Tibial artery (tissue), 4 donors: ENCODE measurements at regions not wholly inside any gene's neighbourhood (a gene's known extent, or its start where the extent isn't known, plus 50 kb on each side); places are given as distances from the start of the nearest gene placed in this dataset.
A peak's percentile ranks its signal among the peaks of the same experiment; 100 is the strongest.

Source experiments
- DNase-seq, 2 donors: peaks; one replicate each; pipeline ENCODE4 v3.0.0-alpha.2; 2019
- H3K27ac ChIP-seq, 2 donors: fragments of 200-600 bp; sonication (generic) in 1 of 2; 1 replicate in 1 of 2; 2 replicates in 1 of 2; pipeline ENCODE4 v1.5.1; 2018 to 2019; ENCODE audit warnings: mild to moderate bottlenecking in 1 of 2
- H3K27me3 ChIP-seq, 2 donors: fragments of 200-600 bp; sonication (generic) in 1 of 2; one replicate each; pipeline versions ENCODE4 v1.5.1 to v1.6.0; 2016 to 2019
- H3K36me3 ChIP-seq, 3 donors: fragments of 200-600 bp; sonication (generic) in 2 of 3; one replicate each; pipeline ENCODE4 v1.5.1; 2016 to 2019; ENCODE audit warnings: mild to moderate bottlenecking in 2 of 3
- H3K4me1 ChIP-seq, 4 donors: fragments of 200-600 bp; sonication (generic) in 2 of 4; 1 replicate in 3 of 4; 2 replicates in 1 of 4; pipeline ENCODE4 v1.5.1; 2016 to 2019
- H3K4me3 ChIP-seq, 2 donors: fragments of 200-600 bp; sonication (generic) in 1 of 2; 1 replicate in 1 of 2; 2 replicates in 1 of 2; pipeline ENCODE4 v1.5.1; 2018 to 2019; ENCODE audit warnings: mild to moderate bottlenecking in 2 of 2
- H3K9me3 ChIP-seq, 3 donors: fragments of 200-600 bp; sonication (generic) in 1 of 3; one replicate each; pipeline ENCODE4 v1.5.1; 2016 to 2019
- intact Hi-C: fragments of 100-400 bp; cut with DNase I; formaldehyde crosslinking; loops from one replicate; pipeline ENCODE4 v1.15.0; 2023; ENCODE audit warnings: low total_unique reads
- TF ChIP-seq, protein P1 (sequence below), 2 experiments: fragments of 200-600 bp in 1 of 2; fragments of 450-650 bp in 1 of 2; IDR thresholded peaks; one replicate each; pipeline ENCODE4 v1.5.1; 2017 to 2019; ENCODE audit warnings: antibody characterized with exemption in 2 of 2, mild to moderate bottlenecking in 1 of 2, moderate library complexity in 1 of 2

DNA sequence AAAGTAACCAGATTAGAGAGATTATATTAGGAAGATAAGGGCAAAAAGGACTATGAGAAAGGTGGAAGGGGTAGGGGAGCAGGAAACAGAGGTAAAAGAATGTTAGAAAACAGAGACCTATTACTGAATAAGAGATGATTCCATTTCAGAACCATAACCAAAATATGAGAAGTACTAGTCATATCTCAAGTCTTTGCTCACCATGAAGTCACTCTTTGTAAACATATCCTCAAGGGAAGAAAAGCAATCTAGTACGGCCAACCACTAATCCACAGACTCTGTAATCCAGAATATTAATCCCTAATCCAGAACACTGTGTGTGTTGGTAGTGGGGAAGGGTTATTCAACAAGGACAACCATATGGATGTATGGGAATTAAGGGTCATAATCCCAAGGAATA, 92.0 kb downstream of the CDCA7 start:
- Histone ChIP-seq H3K27ac (no peak overlapping the region), H3K9me3 (no peaks in the 10 kb centered on the region), H3K36me3 (no peaks in the 10 kb centered on the region), H3K27me3 (no peaks in the 10 kb centered on the region), H3K4me1 (peaks cover 0 to 6% (median 0%) of the 10 kb centered on the region in 4 donors), H3K4me3 (no peak overlapping the region)
- TF ChIP-seq, protein P1, sequence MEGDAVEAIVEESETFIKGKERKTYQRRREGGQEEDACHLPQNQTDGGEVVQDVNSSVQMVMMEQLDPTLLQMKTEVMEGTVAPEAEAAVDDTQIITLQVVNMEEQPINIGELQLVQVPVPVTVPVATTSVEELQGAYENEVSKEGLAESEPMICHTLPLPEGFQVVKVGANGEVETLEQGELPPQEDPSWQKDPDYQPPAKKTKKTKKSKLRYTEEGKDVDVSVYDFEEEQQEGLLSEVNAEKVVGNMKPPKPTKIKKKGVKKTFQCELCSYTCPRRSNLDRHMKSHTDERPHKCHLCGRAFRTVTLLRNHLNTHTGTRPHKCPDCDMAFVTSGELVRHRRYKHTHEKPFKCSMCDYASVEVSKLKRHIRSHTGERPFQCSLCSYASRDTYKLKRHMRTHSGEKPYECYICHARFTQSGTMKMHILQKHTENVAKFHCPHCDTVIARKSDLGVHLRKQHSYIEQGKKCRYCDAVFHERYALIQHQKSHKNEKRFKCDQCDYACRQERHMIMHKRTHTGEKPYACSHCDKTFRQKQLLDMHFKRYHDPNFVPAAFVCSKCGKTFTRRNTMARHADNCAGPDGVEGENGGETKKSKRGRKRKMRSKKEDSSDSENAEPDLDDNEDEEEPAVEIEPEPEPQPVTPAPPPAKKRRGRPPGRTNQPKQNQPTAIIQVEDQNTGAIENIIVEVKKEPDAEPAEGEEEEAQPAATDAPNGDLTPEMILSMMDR (IDR thresholded peaks at IDR 0.05) = no peak
- intact Hi-C loops = loop anchor here (1.0 kb wide), 1 partner anchor 43 kb away; no protein-coding TSS in a partner anchor
- DNase-seq = no peak

DNA sequence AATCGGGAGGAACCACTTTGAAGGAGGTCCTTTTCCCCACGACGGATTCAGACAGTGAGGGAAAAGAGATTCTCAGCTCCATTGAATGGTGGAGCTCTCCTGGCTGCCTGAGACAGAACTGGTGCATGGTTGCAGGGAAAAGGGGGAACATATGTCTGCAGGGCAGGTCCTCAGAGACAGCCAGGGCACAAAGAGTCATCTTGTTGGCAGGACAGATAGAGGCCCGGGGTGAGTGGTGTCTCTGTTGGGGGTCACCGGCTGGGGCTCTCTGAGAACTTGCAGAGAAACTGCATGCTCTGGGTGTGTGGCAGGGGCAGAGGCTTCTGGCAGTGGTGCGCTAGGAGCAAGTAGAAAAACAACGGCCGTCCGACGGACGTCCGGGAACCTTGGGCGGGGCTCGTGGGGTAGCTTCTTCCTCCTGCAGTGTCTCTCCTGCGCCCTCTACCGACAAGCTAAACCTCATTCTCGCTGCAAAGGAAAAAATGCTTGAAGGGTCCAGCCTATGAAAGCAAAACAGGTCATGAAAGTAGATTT, 94.3 kb downstream of the CDCA7 start:
- TF ChIP-seq, protein P1 (IDR thresholded peaks at IDR 0.05) = peak; percentile 44 to 58
- H3K4me3 ChIP-seq = peak overlapping the region; percentile 28 to 37
- peaks cover 0 to 3% of the 10 kb centered on the region in 2 donors for H3K27me3 ChIP-seq
- H3K4me1 ChIP-seq = peaks cover 0 to 6% (median 0%) of the 10 kb centered on the region in 4 donors
- DNase-seq = peak; percentile 60 to 79
- intact Hi-C loops = no loop called here
- no peaks in the 10 kb centered on the region for H3K9me3 ChIP-seq
- no peaks in the 10 kb centered on the region for H3K36me3 ChIP-seq
- peak overlapping the region in 1 of 2 donors; percentile 43 for H3K27ac ChIP-seq

DNA sequence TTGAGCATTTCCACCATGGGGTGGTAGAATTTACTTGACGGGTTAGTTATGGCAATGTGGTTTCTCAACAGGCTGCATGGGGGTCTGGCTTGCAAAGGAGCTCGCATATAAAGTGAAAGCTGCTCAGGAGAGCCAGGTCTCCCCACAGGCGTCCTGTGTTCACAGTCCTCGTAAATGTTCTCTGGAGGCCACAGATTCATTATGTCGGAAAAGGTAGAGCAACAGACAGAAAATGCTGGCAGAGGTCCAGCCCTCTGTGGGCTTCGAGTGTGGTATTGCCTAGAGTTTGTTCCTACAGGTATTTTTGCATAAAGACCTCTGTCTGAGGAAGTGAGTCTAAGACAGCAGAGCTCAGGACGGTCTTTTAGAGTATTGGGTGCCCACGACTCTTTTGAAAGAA, 96.4 kb downstream of the CDCA7 start:
- Histone ChIP-seq H3K36me3 (no peaks in the 10 kb centered on the region), H3K27me3 (peaks cover 0 to 7% of the 10 kb centered on the region in 2 donors), H3K9me3 (no peaks in the 10 kb centered on the region), H3K4me3 (no peak overlapping the region), H3K27ac (no peak overlapping the region), H3K4me1 (peaks cover 0 to 6% (median 0%) of the 10 kb centered on the region in 4 donors)
- TF ChIP-seq, protein P1 (IDR thresholded peaks at IDR 0.05) = no peak
- intact Hi-C loops = no loop called here
- no peak for DNase-seq

DNA sequence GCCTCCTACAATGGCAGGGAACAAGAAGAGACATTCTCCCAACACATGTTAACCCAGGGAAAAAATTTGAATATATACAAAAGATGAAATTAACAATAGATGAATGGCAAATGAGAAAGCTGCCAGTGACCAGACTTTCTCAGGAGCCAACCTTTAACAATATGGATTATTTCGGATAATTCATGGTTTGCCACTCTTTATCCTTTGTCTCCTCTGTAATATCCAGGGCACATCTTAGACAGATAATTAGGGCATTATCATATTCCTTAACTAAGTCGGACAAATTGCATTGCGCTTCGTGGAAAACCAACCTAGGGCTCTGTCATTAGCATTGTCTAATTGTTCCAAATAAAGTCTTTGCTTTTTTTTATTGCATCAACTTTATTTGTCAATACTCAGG, 97.3 kb downstream of the CDCA7 start:
- DNase-seq = no peak
- H3K27me3 ChIP-seq = peaks cover 0 to 7% of the 10 kb centered on the region in 2 donors
- intact Hi-C loops = no loop called here

DNA sequence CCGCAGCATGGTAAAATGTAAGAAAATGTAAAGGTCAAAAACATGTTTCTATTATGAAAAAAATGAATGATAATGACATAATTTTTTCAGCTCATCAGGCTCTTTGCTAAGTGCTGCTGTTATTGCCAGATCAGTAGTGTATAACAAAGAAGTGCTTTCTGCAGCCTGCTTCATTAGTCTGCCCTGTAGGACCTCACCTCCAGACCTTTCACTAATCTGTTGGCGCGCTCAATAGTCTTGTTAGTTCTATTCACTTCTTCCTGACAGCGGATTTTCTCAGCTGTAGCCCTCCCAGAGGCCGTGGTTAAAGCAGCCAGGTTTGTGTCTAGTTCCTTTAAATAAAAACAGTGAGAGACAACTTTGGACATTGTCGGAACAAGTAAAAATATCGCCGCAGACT, 97.7 kb downstream of the CDCA7 start:
- Histone ChIP-seq H3K4me1 (peaks cover 0 to 6% (median 0%) of the 10 kb centered on the region in 4 donors), H3K27ac (no peak overlapping the region), H3K36me3 (no peaks in the 10 kb centered on the region), H3K4me3 (no peak overlapping the region), H3K27me3 (peaks cover 0 to 7% of the 10 kb centered on the region in 2 donors), H3K9me3 (no peaks in the 10 kb centered on the region)
- intact Hi-C loops = no loop called here
- no peak for DNase-seq
- TF ChIP-seq, protein P1 (IDR thresholded peaks at IDR 0.05) = no peak

More for the DNA sequence above, 97.3 kb downstream of the CDCA7 start:
- TF ChIP-seq, protein P1 (IDR thresholded peaks at IDR 0.05) = no peak
- no peaks in the 10 kb centered on the region for H3K9me3 ChIP-seq
- H3K27ac ChIP-seq = no peak overlapping the region
- no peak overlapping the region for H3K4me3 ChIP-seq
- H3K4me1 ChIP-seq = peaks cover 0 to 6% (median 0%) of the 10 kb centered on the region in 4 donors
- no peaks in the 10 kb centered on the region for H3K36me3 ChIP-seq
